ENCODE measurements at regions not wholly inside any gene's neighbourhood (a gene's known extent, or its start where the extent isn't known, plus 50 kb on each side); places are given as distances from the start of the nearest gene placed in this dataset.

- H3K4me3 ChIP-seq (ENCODE audit: low read depth, poor library complexity, severe bottlenecking), result no peak overlapping the region
- TF ChIP-seq CTCF (IDR thresholded peaks at IDR 0.05), result no peak
- TF ChIP-seq POLR2A (IDR thresholded peaks at IDR 0.05), result no peak
- WGBS, 2 donors, result 35 to 48% methylated on average over 4 of the region's 4 CpGs
- intact Hi-C loops (cut with DNase I; ENCODE audit: low total_unique reads), result no loop called here
- no peak for DNase-seq (ENCODE audit: low spot score in 2 of 2)
These were observed 346.6 kb downstream of the PMP22 start for GRCh38 chr17:14918540-14918939.

- no peak for DNase-seq (ENCODE audit: low spot score in 2 of 2)
- no peak overlapping the region for H3K4me3 ChIP-seq (ENCODE audit: low read depth, poor library complexity, severe bottlenecking)
- intact Hi-C loops (cut with DNase I; ENCODE audit: low total_unique reads), result no loop called here
- 96 to 98% methylated on average over 1 of the region's 1 CpG for WGBS, 2 donors
- TF ChIP-seq CTCF (IDR thresholded peaks at IDR 0.05) (no peak), POLR2A (IDR thresholded peaks at IDR 0.05) (no peak)
These were observed 354.2 kb downstream of the PMP22 start for GRCh38 chr17:14910916-14911315.

GRCh38 chr17:14904386-14904785 is 360.7 kb downstream of the PMP22 start:
- no peak for DNase-seq (ENCODE audit: low spot score in 2 of 2)
- WGBS, 2 donors, result 67 to 76% methylated on average over 4 of the region's 4 CpGs
- TF ChIP-seq POLR2A (IDR thresholded peaks at IDR 0.05) (no peak), CTCF (IDR thresholded peaks at IDR 0.05) (no peak)
- H3K4me3 ChIP-seq (ENCODE audit: low read depth, poor library complexity, severe bottlenecking), result no peak overlapping the region
- intact Hi-C loops (cut with DNase I; ENCODE audit: low total_unique reads), result no loop called here

GRCh38 chr17:14903854-14904253 is 361.3 kb downstream of the PMP22 start:
- DNase-seq (ENCODE audit: low spot score in 2 of 2), result no peak
- no peak overlapping the region for H3K4me3 ChIP-seq (ENCODE audit: low read depth, poor library complexity, severe bottlenecking)
- TF ChIP-seq CTCF (IDR thresholded peaks at IDR 0.05), result no peak
- WGBS, 2 donors, result 42 to 44% methylated on average over 1 of the region's 1 CpG
- intact Hi-C loops (cut with DNase I; ENCODE audit: low total_unique reads), result no loop called here

GRCh38 chr17:14902803-14903202 is 362.3 kb downstream of the PMP22 start:
- TF ChIP-seq POLR2A (IDR thresholded peaks at IDR 0.05), result no peak
- TF ChIP-seq CTCF (IDR thresholded peaks at IDR 0.05), result no peak
- no peak overlapping the region for H3K4me3 ChIP-seq (ENCODE audit: low read depth, poor library complexity, severe bottlenecking)
- intact Hi-C loops (cut with DNase I; ENCODE audit: low total_unique reads), result no loop called here
- no peak for DNase-seq (ENCODE audit: low spot score in 2 of 2)

- intact Hi-C loops (cut with DNase I; ENCODE audit: low total_unique reads), result no loop called here
- no peak overlapping the region for H3K4me3 ChIP-seq (ENCODE audit: low read depth, poor library complexity, severe bottlenecking)
- WGBS, 2 donors, result 65 to 91% methylated on average over 3 of the region's 3 CpGs
- TF ChIP-seq CTCF (IDR thresholded peaks at IDR 0.05), result no peak
- TF ChIP-seq POLR2A (IDR thresholded peaks at IDR 0.05), result no peak
- no peak for DNase-seq (ENCODE audit: low spot score in 2 of 2)
These were observed 362.8 kb downstream of the PMP22 start for GRCh38 chr17:14902297-14902696.
